Smooth muscle cell (in vitro differentiated cells): ENCODE measurements at regions not wholly inside any gene's neighbourhood (a gene's known extent, or its start where the extent isn't known, plus 50 kb on each side); places are given as distances from the start of the nearest gene placed in this dataset.

Experiments used
- DNase-seq: peaks from one replicate; lab custom pipeline; 2025; ENCODE audit not compliant: unreplicated experiment; lab: John Stamatoyannopoulos, UW
- H2AFZ ChIP-seq: fragments of 200-600 bp; sonication (generic); 2 replicates; pipeline ENCODE4 v1.6.0; 2016; ENCODE audit warnings: antibody characterized with exemption, low read depth, mild to moderate bottlenecking
- H3F3A ChIP-seq: fragments of 200-600 bp; sonication (generic); 2 replicates; pipeline ENCODE4 v1.6.0; 2017; ENCODE audit warnings: antibody characterized with exemption, low read depth
- H3K27ac ChIP-seq: fragments of 200-600 bp; sonication (generic); 2 replicates; pipeline ENCODE4 v1.5.1; 2016; ENCODE audit warnings: low read depth, mild to moderate bottlenecking
- H3K27me3 ChIP-seq: fragments of 200-600 bp; sonication (generic); 2 replicates; pipeline ENCODE4 v1.6.1; 2016; ENCODE audit warnings: low read depth, mild to moderate bottlenecking
- H3K36me3 ChIP-seq: fragments of 200-600 bp; sonication (generic); 2 replicates; pipeline ENCODE4 v1.5.1; 2016; ENCODE audit warnings: low read depth
- H3K4me1 ChIP-seq: fragments of 200-600 bp; sonication (generic); 2 replicates; pipeline ENCODE4 v1.5.1; 2016; ENCODE audit warnings: low read depth
- H3K4me2 ChIP-seq: fragments of 200-600 bp; sonication (generic); 2 replicates; pipeline ENCODE4 v1.6.0; 2016; ENCODE audit warnings: mild to moderate bottlenecking
- H3K4me3 ChIP-seq: fragments of 200-600 bp; sonication (generic); 2 replicates; pipeline ENCODE4 v1.5.1; 2016; ENCODE audit warnings: mild to moderate bottlenecking
- H3K79me2 ChIP-seq: fragments of 200-600 bp; sonication (generic); 2 replicates; pipeline ENCODE4 v1.6.0; 2016; ENCODE audit warnings: low read depth, mild to moderate bottlenecking
- H3K9ac ChIP-seq: fragments of 200-600 bp; sonication (generic); 2 replicates; pipeline ENCODE4 v1.6.0; 2016; ENCODE audit warnings: low read depth
- H3K9me3 ChIP-seq: fragments of 200-600 bp; sonication (generic); replicated peaks from 2 replicates; pipeline ENCODE4 v1.5.1; 2016; ENCODE audit warnings: low read depth
- H4K20me1 ChIP-seq: fragments of 200-600 bp; sonication (generic); 2 replicates; pipeline ENCODE4 v1.6.0; 2016; ENCODE audit warnings: low read depth
- CTCF ChIP-seq: fragments of 200-600 bp; sonication (generic); IDR thresholded peaks from 2 replicates; pipeline ENCODE4 v1.5.1; 2017; ENCODE audit warnings: borderline replicate concordance, mild to moderate bottlenecking, antibody characterized with exemption; ENCODE audit not compliant: insufficient read depth, poor library complexity, severe bottlenecking
- whole genome bisulfite sequencing: methylation state at CpG from one replicate; pipeline ENCODE4 v1.1.7; 2016; ENCODE audit warnings: low lambda C conversion rate; 5-methylcytosine and 5-hydroxymethylcytosine counted together

GRCh38 chr13:93045836-93046235, 180.8 kb upstream of the GPC6 start:
- Histone ChIP-seq H3K79me2 (no peaks in the 10 kb centered on the region), H3K9me3 (no peaks in the 10 kb centered on the region), H4K20me1 (no peaks in the 10 kb centered on the region), H3K27ac (no peak overlapping the region), H3K27me3 (no peaks in the 10 kb centered on the region), H3F3A (no peaks in the 10 kb centered on the region), H3K36me3 (no peaks in the 10 kb centered on the region), H2AFZ (no peak overlapping the region), H3K9ac (no peak overlapping the region), H3K4me3 (no peak overlapping the region), H3K4me2 (no peak overlapping the region), H3K4me1 (no peaks in the 10 kb centered on the region)
- DNase-seq, result no peak
- 94% methylated on average over 1 of the region's 1 CpG for WGBS
- TF ChIP-seq CTCF, result no peak

DNA sequence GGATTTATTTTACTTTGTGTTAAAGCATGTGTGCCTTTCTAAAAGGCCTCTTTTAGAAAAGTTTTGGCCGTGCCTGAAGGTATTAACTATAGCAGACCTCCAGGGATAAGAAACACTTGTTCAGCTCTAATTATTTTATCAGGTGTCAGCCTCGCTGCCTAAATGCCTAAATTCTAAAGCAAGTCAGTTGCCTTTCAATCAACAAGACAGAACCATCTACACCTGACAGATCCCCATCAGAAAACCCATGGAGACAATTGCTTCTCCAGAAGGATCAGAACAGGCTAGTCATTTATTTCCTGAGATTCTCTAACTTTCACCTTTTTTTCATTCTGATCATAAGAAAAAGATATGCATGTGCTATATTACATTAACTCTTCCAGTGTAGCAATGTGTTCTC, 171.4 kb upstream of the GPC6 start:
- no peak for TF ChIP-seq CTCF
- Histone ChIP-seq H4K20me1 (no peaks in the 10 kb centered on the region), H3K9ac (no peak overlapping the region), H3K9me3 (no peaks in the 10 kb centered on the region), H3K4me1 (no peaks in the 10 kb centered on the region), H3K27ac (no peak overlapping the region), H3K27me3 (no peaks in the 10 kb centered on the region), H3K4me3 (no peak overlapping the region), H2AFZ (no peak overlapping the region), H3F3A (no peaks in the 10 kb centered on the region), H3K4me2 (no peak overlapping the region), H3K79me2 (no peaks in the 10 kb centered on the region), H3K36me3 (no peaks in the 10 kb centered on the region)
- 88% methylated on average over 2 of the region's 2 CpGs for WGBS
- no peak for DNase-seq

DNA sequence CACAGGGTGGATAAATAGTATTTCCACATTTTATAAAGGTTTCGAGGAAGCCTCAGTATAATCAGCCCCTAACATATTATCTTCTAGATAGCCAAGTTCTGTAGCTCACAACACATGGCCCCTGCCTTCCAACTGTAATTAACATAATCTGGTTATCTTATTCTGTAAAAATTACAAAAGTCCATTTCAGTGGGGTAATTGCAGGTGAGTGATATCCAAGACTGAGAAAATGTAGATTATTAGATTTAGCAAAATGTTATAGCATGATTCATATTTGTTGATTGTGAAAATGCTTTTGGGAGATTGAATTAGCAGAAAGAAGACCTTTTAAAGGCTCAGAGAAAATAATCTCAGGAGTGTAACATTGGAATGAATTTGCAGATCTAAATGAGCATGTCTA, 168.3 kb upstream of the GPC6 start:
- Histone ChIP-seq H3K4me2 (no peak overlapping the region), H3K27me3 (no peaks in the 10 kb centered on the region), H3K9me3 (no peaks in the 10 kb centered on the region), H3K79me2 (no peaks in the 10 kb centered on the region), H4K20me1 (no peaks in the 10 kb centered on the region), H3K4me1 (no peaks in the 10 kb centered on the region), H3K9ac (no peak overlapping the region), H3K27ac (no peak overlapping the region), H3K4me3 (no peak overlapping the region), H3F3A (no peaks in the 10 kb centered on the region), H2AFZ (no peak overlapping the region), H3K36me3 (no peaks in the 10 kb centered on the region)
- no peak for DNase-seq
- TF ChIP-seq CTCF, result no peak
- WGBS, result 55% methylated on average over 1 of the region's 1 CpG

DNA sequence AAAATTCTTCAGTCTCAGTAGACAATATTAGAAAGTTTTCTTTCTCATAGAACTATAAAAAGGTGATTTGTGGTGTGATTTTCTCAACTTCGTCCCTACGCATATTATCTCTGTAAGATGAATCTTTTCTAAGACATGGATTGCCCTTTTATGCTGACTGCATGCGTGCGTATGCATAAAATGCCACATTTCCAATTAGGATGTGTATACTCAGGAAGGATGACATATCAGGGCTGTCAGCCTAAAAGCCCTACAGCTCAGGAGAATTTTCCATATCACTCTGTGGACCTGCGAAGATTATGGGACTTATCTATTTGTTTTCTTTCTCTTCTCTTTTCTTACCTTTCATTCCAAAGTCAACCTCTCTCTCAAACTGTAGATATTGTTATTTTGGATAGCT, 166.5 kb upstream of the GPC6 start:
- H3K27ac ChIP-seq, result no peak overlapping the region
- H4K20me1 ChIP-seq, result no peaks in the 10 kb centered on the region
- H3F3A ChIP-seq, result no peaks in the 10 kb centered on the region
- H3K27me3 ChIP-seq, result no peaks in the 10 kb centered on the region
- H3K4me2 ChIP-seq, result no peak overlapping the region
- no peak for DNase-seq
- H3K36me3 ChIP-seq, result no peaks in the 10 kb centered on the region
- 84% methylated on average over 5 of the region's 5 CpGs for WGBS
- no peak for TF ChIP-seq CTCF
- no peaks in the 10 kb centered on the region for H3K4me1 ChIP-seq
- H3K79me2 ChIP-seq, result no peaks in the 10 kb centered on the region
- no peak overlapping the region for H3K9ac ChIP-seq
- H2AFZ ChIP-seq, result no peak overlapping the region
- no peaks in the 10 kb centered on the region for H3K9me3 ChIP-seq
- no peak overlapping the region for H3K4me3 ChIP-seq
